ENCODE measurements at regions not wholly inside any gene's neighbourhood (a gene's known extent, or its start where the extent isn't known, plus 50 kb on each side); places are given as distances from the start of the nearest gene placed in this dataset.

DNA sequence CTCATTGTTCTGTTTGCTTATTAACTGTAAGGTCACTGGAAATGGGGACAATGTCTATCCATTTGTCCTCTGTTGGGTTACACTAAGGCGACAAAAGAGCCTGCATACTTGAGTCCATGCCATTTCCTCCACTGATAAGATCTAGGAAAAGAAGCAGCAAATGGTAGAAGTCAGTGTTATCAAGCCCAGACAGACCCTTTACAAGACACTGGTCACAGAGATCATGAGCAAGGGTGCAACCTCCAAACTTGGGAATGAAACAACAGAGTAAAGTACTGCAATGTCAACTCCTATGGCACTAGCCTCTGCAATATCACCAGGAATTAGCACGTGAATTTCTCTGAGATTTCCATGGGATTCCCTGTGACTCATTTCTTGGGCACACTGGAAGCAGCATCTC is 126.9 kb downstream of the ID4 start:
- no peaks in the 10 kb centered on the region for H3K27me3 ChIP-seq
- H3K36me3 ChIP-seq = no peaks in the 10 kb centered on the region
- no peak for ATAC-seq
- no peaks in the 10 kb centered on the region for H3K9me3 ChIP-seq
- intact Hi-C loops (cut with DNase I; ENCODE audit: low total_unique reads) (no loop called here), in situ Hi-C loops (cut with MboI; ENCODE audit: low sequenced_read_pairs in 4 of 4) (no loop called here)
- DNase-seq = no peak
- H3K4me3 ChIP-seq = no peak overlapping the region
- H3K27ac ChIP-seq = no peak overlapping the region
- TF ChIP-seq, protein P1, sequence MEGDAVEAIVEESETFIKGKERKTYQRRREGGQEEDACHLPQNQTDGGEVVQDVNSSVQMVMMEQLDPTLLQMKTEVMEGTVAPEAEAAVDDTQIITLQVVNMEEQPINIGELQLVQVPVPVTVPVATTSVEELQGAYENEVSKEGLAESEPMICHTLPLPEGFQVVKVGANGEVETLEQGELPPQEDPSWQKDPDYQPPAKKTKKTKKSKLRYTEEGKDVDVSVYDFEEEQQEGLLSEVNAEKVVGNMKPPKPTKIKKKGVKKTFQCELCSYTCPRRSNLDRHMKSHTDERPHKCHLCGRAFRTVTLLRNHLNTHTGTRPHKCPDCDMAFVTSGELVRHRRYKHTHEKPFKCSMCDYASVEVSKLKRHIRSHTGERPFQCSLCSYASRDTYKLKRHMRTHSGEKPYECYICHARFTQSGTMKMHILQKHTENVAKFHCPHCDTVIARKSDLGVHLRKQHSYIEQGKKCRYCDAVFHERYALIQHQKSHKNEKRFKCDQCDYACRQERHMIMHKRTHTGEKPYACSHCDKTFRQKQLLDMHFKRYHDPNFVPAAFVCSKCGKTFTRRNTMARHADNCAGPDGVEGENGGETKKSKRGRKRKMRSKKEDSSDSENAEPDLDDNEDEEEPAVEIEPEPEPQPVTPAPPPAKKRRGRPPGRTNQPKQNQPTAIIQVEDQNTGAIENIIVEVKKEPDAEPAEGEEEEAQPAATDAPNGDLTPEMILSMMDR (IDR thresholded peaks at IDR 0.05 in 4 of 5, conservative IDR thresholded peaks at IDR 0.05 in 1 of 5) = no peak
- TF ChIP-seq POLR2A (IDR thresholded peaks at IDR 0.05) = no peak
- H3K4me1 ChIP-seq = no peaks in the 10 kb centered on the region

DNA sequence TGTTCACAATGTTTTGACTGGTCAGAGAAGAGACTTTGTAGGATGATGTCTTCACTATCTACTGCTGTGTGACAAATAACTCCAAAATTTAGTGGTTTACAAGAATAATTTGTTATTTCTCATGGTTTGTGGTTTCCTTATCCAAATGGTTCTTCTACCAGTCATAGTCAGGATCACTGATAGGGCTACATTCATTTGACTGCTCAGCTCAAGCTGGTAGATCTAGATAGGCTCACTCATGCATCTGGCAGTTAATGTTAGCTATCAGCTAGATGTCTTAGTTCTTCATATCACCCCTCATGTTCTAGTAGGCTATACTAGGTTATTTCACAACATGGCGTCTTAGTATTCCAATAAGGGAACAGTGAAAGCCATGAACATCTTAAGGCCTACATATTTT is 131.0 kb downstream of the ID4 start:
- no peak overlapping the region for H3K27ac ChIP-seq
- DNase-seq (no peak), ATAC-seq (no peak)
- H3K27me3 ChIP-seq = no peaks in the 10 kb centered on the region
- no peak overlapping the region for H3K4me3 ChIP-seq
- intact Hi-C loops (cut with DNase I; ENCODE audit: low total_unique reads) = no loop called here
- H3K36me3 ChIP-seq = no peaks in the 10 kb centered on the region
- H3K4me1 ChIP-seq = no peaks in the 10 kb centered on the region
- TF ChIP-seq, protein P1 (IDR thresholded peaks at IDR 0.05 in 4 of 5, conservative IDR thresholded peaks at IDR 0.05 in 1 of 5) = no peak
- no peak for TF ChIP-seq POLR2A (IDR thresholded peaks at IDR 0.05)
- H3K9me3 ChIP-seq = no peaks in the 10 kb centered on the region
- in situ Hi-C loops (cut with MboI; ENCODE audit: low sequenced_read_pairs in 4 of 4) = no loop called here

DNA sequence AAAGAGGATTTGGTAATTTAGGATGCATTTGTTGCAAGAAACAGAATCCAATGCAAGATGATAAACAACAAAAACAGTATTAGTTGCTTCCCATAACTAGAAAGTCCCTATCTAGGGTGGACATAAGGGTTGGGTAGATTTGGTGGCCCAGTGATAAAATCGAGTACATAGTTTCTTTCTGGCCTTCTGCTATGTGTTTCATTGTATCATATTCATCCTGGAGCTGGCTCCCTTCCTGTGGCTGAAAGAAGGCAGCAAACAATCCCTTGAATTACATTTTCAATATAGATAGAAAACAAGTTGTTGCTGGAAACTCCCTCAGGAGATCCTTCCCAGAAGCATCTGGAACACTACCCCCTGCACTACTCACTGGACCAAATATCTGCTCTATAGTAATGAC is 135.1 kb downstream of the ID4 start:
- ATAC-seq (no peak), DNase-seq (no peak)
- H3K4me1 ChIP-seq = no peaks in the 10 kb centered on the region
- no peaks in the 10 kb centered on the region for H3K9me3 ChIP-seq
- in situ Hi-C loops (cut with MboI; ENCODE audit: low sequenced_read_pairs in 4 of 4) = no loop called here
- no peaks in the 10 kb centered on the region for H3K27me3 ChIP-seq
- H3K36me3 ChIP-seq = no peaks in the 10 kb centered on the region
- no peak overlapping the region for H3K27ac ChIP-seq
- intact Hi-C loops (cut with DNase I; ENCODE audit: low total_unique reads) = no loop called here
- TF ChIP-seq, protein P1 (IDR thresholded peaks at IDR 0.05 in 4 of 5, conservative IDR thresholded peaks at IDR 0.05 in 1 of 5) = no peak
- no peak for TF ChIP-seq POLR2A (IDR thresholded peaks at IDR 0.05)
- no peak overlapping the region for H3K4me3 ChIP-seq

DNA sequence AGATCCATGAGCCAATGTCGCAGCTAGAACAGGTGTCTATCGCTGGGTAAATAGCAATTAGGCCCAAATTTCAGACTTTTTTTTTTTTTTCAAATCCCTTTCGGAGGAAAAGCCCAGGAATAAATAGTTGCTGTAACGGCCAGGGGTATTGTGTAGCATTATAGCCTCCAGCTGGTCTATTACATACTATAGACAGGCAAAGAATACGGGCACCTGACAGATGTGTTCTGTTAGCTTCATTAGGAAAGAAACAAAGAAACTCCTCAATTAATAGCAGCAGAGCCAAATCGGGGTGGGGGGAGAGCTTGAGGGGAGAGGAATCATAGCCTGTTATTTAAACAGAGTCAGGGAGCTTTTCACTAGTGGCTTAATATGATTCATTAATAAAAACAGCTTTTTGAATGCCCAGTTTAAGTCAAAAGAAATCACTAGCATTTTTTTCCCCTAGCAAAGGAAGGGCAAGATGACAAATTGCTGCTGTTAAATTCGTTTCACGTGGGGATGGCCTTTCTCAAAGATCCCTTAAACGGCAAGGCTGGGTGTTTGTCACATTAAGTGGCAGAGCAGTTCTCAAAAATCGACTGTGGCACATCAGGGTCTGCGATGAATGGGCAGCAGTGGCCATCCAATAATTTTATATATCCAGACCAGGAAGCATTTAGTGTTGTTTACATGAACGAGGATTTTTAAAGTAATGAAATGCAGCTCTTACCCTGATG is 139.4 kb downstream of the ID4 start:
- Histone ChIP-seq H3K36me3 (no peaks in the 10 kb centered on the region), H3K4me3 (no peak overlapping the region), H3K9me3 (no peaks in the 10 kb centered on the region), H3K27ac (no peak overlapping the region), H3K27me3 (no peaks in the 10 kb centered on the region), H3K4me1 (no peaks in the 10 kb centered on the region)
- no peak for DNase-seq
- no peak for ATAC-seq
- TF ChIP-seq, protein P1 (IDR thresholded peaks at IDR 0.05 in 4 of 5, conservative IDR thresholded peaks at IDR 0.05 in 1 of 5) = no peak
- no peak for TF ChIP-seq POLR2A (IDR thresholded peaks at IDR 0.05)
- intact Hi-C loops (cut with DNase I; ENCODE audit: low total_unique reads) = no loop called here
- in situ Hi-C loops (cut with MboI; ENCODE audit: low sequenced_read_pairs in 4 of 4) = no loop called here

DNA sequence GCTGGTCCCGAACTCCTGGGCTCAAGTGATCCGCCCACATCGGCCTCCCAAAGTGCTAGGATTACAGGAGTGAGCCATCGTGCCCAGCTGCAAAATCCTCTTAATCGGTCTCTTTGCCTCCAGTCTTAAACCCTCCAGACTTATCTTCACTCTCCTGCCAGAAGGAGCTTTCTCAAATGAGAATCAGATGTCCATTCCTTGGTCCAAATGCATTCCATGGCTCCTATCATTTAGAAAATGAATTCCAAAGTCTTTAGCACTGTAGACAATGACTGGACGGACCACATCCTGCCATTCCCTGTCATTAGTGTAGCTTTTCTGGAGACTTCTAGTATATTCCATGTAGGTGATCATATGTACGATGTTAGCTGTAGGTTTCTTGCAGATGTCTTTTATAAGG is 141.9 kb downstream of the ID4 start:
- ATAC-seq = no peak
- H3K4me1 ChIP-seq = no peaks in the 10 kb centered on the region
- intact Hi-C loops (cut with DNase I; ENCODE audit: low total_unique reads) (no loop called here), in situ Hi-C loops (cut with MboI; ENCODE audit: low sequenced_read_pairs in 4 of 4) (no loop called here)
- no peak overlapping the region for H3K4me3 ChIP-seq
- no peak for DNase-seq
- no peaks in the 10 kb centered on the region for H3K27me3 ChIP-seq
- no peaks in the 10 kb centered on the region for H3K36me3 ChIP-seq
- TF ChIP-seq, protein P1 (IDR thresholded peaks at IDR 0.05 in 4 of 5, conservative IDR thresholded peaks at IDR 0.05 in 1 of 5) = no peak
- TF ChIP-seq POLR2A (IDR thresholded peaks at IDR 0.05) = no peak
- H3K27ac ChIP-seq = no peak overlapping the region
- no peaks in the 10 kb centered on the region for H3K9me3 ChIP-seq
